BJ (cell line): ENCODE measurements at regions not wholly inside any gene's neighbourhood (a gene's known extent, or its start where the extent isn't known, plus 50 kb on each side); places are given as distances from the start of the nearest gene placed in this dataset. TPM values are rescaled to one million over a fixed set of nuclear protein-coding genes. Genes with fewer than 3 reads are reported as not detected.

Source experiments
- CTCF ChIA-PET: fragments of 350-600 bp; formaldehyde crosslinking; extraction: SDS; loops from one replicate; lab custom pipeline; 2021; ENCODE audit warnings: antibody characterized with exemption, inconsistent platforms; lab: Yijun Ruan, JAX
- POLR2A ChIA-PET: fragments of 300-600 bp; sonication (Branson Sonifier 250); formaldehyde crosslinking; extraction: SDS; loops from one replicate; lab custom pipeline; 2021; ENCODE audit warnings: antibody characterized with exemption; lab: Charles Lee
- DNase-seq: peaks from one replicate; pipeline ENCODE4 v3.0.0-alpha.2; 2011; ENCODE audit warnings: low read depth
- H3K27me3 ChIP-seq: 2 replicates; pipeline ENCODE4 v1.6.0; 2011; ENCODE audit warnings: low read length; ENCODE audit not compliant: control insufficient read depth, insufficient read depth
- H3K36me3 ChIP-seq: 2 replicates; pipeline ENCODE4 v1.5.1; 2011; ENCODE audit warnings: low read length; ENCODE audit not compliant: control insufficient read depth, insufficient read depth
- H3K4me3 ChIP-seq: 2 replicates; pipeline ENCODE4 v1.5.1; 2011; ENCODE audit warnings: low read depth, mild to moderate bottlenecking, control low read depth, low read length
- small RNA-seq: library from RNA; depleted of rRNA; stranded (forward); fragments of <200 nt; gene quantifications from one replicate; pipeline ENCODE3, GENCODE V24; 2012; ENCODE audit warnings: low replicate concordance, low read depth; ENCODE audit not compliant: insufficient read length
- TF ChIP-seq, protein P1 (sequence below): IDR thresholded peaks from 2 replicates; pipeline ENCODE4 v1.5.1; 2011; ENCODE audit warnings: low read depth, mild to moderate bottlenecking, control low read depth, inconsistent platforms, low read length, moderate library complexity; ENCODE audit not compliant: insufficient read depth

DNA sequence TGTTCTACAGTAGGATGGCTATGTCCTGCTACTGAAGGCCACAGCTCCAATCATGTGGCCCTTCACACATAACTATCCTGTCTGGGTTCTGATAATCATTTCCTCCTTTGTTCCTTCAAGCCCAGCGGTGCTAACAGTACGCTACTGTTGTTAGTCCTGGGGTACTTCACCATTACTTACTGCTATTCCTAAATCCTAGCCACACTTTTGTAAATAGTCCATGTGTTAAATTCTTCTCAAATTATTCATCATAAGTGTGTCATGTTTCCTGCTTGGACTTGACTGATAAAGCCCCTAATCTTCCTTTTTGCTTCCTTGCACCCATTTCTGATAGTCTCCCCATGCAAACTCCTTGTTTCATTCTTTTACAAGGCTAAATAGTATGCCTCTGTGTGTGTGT lies 332.6 kb downstream of the FGF13 start:
- Histone ChIP-seq H3K27me3 (no peaks in the 10 kb centered on the region), H3K4me3 (no peak overlapping the region), H3K36me3 (no peaks in the 10 kb centered on the region)
- no peak for DNase-seq
- TF ChIP-seq, protein P1, sequence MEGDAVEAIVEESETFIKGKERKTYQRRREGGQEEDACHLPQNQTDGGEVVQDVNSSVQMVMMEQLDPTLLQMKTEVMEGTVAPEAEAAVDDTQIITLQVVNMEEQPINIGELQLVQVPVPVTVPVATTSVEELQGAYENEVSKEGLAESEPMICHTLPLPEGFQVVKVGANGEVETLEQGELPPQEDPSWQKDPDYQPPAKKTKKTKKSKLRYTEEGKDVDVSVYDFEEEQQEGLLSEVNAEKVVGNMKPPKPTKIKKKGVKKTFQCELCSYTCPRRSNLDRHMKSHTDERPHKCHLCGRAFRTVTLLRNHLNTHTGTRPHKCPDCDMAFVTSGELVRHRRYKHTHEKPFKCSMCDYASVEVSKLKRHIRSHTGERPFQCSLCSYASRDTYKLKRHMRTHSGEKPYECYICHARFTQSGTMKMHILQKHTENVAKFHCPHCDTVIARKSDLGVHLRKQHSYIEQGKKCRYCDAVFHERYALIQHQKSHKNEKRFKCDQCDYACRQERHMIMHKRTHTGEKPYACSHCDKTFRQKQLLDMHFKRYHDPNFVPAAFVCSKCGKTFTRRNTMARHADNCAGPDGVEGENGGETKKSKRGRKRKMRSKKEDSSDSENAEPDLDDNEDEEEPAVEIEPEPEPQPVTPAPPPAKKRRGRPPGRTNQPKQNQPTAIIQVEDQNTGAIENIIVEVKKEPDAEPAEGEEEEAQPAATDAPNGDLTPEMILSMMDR: no peak
- ChIA-PET CTCF (no interaction called here), POLR2A (no interaction called here)

GRCh38 chrX:138408101-138408500 lies 303.4 kb downstream of the FGF13 start:
- no peaks in the 10 kb centered on the region for H3K36me3 ChIP-seq
- TF ChIP-seq, protein P1: no peak
- no peaks in the 10 kb centered on the region for H3K27me3 ChIP-seq
- POLR2A ChIA-PET: no interaction called here
- H3K4me3 ChIP-seq: no peak overlapping the region
- CTCF ChIA-PET: no interaction called here
- DNase-seq: no peak

DNA sequence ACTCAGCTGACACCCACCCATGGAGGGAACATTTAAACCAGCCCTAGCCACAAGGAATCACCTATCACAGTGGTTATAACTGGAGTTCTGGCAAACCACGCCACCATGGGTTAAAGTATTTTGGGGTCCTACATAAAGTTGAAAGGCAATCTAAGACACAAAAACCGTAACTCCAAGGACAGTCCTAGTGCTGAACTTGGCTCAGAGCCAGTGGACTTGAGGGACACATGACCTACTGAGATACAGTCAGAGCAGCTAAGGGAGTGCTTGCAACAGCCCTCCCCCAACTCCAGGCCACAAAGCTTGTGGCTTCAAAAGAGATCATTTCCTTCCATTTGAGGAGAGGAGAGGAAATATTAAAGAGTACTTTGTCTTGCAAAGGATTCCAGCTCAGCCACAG lies 300.5 kb downstream of the FGF13 start:
- no peak for DNase-seq
- no peaks in the 10 kb centered on the region for H3K27me3 ChIP-seq
- TF ChIP-seq, protein P1: no peak
- POLR2A ChIA-PET: no interaction called here
- CTCF ChIA-PET: no interaction called here
- H3K36me3 ChIP-seq: no peaks in the 10 kb centered on the region
- no peak overlapping the region for H3K4me3 ChIP-seq

Small RNA genes lying in the stretch of these regions (small RNA-seq; reads per million reads assigned to genes)
- gene RN7SKP31 (not detected), gene RNU6-985P (not detected)
